ENCODE measurements at regions not wholly inside any gene's neighbourhood (a gene's known extent, or its start where the extent isn't known, plus 50 kb on each side); places are given as distances from the start of the nearest gene placed in this dataset.

DNA sequence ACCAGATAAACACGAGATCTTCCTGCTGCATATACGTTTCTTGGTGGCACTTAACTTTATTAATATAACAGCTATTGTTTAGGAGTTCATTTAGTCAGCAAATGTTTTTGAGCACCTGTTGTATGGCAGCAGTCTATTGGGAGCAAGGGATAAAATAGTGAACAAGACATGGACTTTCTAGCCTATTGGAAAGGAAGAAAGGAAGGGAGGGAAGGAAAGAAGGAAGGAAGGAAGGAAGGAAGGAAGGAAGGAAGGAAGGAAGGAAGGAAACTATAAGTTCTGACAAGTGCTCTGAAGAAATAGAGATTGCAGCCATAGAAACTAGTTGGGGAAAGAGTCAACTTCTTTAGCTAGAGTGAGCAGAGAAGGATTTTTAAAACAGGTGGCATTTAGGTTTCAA, 149.1 kb upstream of the STARD13 start:
- TF ChIP-seq CTCF (IDR thresholded peaks at IDR 0.05) (no peak), ZNF232 (CRISPR knock-in tag; IDR thresholded peaks at IDR 0.05) (no peak), CREM (CRISPR knock-in tag; IDR thresholded peaks at IDR 0.05) (no peak), USF2 (CRISPR knock-in tag; IDR thresholded peaks at IDR 0.05) (no peak), FOXK1 (CRISPR knock-in tag; IDR thresholded peaks at IDR 0.05) (no peak), IRF2 (CRISPR knock-in tag; IDR thresholded peaks at IDR 0.05; ENCODE audit: borderline replicate concordance, low read depth) (no peak), NR3C1 (CRISPR knock-in tag; conservative IDR thresholded peaks at IDR 0.05; ENCODE audit: low read depth) (no peak)
- TF ChIP-seq, protein P1, sequence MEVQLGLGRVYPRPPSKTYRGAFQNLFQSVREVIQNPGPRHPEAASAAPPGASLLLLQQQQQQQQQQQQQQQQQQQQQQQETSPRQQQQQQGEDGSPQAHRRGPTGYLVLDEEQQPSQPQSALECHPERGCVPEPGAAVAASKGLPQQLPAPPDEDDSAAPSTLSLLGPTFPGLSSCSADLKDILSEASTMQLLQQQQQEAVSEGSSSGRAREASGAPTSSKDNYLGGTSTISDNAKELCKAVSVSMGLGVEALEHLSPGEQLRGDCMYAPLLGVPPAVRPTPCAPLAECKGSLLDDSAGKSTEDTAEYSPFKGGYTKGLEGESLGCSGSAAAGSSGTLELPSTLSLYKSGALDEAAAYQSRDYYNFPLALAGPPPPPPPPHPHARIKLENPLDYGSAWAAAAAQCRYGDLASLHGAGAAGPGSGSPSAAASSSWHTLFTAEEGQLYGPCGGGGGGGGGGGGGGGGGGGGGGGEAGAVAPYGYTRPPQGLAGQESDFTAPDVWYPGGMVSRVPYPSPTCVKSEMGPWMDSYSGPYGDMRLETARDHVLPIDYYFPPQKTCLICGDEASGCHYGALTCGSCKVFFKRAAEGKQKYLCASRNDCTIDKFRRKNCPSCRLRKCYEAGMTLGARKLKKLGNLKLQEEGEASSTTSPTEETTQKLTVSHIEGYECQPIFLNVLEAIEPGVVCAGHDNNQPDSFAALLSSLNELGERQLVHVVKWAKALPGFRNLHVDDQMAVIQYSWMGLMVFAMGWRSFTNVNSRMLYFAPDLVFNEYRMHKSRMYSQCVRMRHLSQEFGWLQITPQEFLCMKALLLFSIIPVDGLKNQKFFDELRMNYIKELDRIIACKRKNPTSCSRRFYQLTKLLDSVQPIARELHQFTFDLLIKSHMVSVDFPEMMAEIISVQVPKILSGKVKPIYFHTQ (CRISPR knock-in tag; IDR thresholded peaks at IDR 0.05), result no peak
- TF ChIP-seq, protein P2, sequence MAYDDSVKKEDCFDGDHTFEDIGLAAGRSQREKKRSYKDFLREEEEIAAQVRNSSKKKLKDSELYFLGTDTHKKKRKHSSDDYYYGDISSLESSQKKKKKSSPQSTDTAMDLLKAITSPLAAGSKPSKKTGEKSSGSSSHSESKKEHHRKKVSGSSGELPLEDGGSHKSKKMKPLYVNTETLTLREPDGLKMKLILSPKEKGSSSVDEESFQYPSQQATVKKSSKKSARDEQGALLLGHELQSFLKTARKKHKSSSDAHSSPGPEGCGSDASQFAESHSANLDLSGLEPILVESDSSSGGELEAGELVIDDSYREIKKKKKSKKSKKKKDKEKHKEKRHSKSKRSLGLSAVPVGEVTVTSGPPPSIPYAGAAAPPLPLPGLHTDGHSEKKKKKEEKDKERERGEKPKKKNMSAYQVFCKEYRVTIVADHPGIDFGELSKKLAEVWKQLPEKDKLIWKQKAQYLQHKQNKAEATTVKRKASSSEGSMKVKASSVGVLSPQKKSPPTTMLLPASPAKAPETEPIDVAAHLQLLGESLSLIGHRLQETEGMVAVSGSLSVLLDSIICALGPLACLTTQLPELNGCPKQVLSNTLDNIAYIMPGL (CRISPR knock-in tag; IDR thresholded peaks at IDR 0.05), result no peak
- TF ChIP-seq, protein P3, sequence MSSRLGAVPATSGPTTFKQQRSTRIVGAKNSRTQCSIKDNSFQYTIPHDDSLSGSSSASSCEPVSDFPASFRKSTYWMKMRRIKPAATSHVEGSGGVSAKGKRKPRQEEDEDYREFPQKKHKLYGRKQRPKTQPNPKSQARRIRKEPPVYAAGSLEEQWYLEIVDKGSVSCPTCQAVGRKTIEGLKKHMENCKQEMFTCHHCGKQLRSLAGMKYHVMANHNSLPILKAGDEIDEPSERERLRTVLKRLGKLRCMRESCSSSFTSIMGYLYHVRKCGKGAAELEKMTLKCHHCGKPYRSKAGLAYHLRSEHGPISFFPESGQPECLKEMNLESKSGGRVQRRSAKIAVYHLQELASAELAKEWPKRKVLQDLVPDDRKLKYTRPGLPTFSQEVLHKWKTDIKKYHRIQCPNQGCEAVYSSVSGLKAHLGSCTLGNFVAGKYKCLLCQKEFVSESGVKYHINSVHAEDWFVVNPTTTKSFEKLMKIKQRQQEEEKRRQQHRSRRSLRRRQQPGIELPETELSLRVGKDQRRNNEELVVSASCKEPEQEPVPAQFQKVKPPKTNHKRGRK (CRISPR knock-in tag; IDR thresholded peaks at IDR 0.05; ENCODE audit: borderline replicate concordance), result no peak
